Immature natural killer cell (primary cell): ENCODE measurements at regions not wholly inside any gene's neighbourhood (a gene's known extent, or its start where the extent isn't known, plus 50 kb on each side); places are given as distances from the start of the nearest gene placed in this dataset.
A peak's percentile ranks its signal among the peaks of the same experiment; 100 is the strongest.

Experiments used
- DNase-seq, 3 donors: peaks; one replicate each; pipeline ENCODE4 v3.0.0; 2022; ENCODE audit warnings: mixed read lengths in 1 of 3
- H3K27ac Mint-ChIP-seq, 6 donors: one replicate each; pipeline ENCODE4 v1.8.0; 2020; ENCODE audit warnings: mixed read lengths in 6 of 6, mild to moderate bottlenecking in 5 of 6, inconsistent platforms in 4 of 6, moderate library complexity in 3 of 6
- H3K27me3 Mint-ChIP-seq, 3 donors: one replicate each; pipeline ENCODE4 v1.8.0; 2020 to 2021; ENCODE audit warnings: low read depth in 3 of 3, mild to moderate bottlenecking in 3 of 3, mixed read lengths in 3 of 3, moderate library complexity in 3 of 3, inconsistent platforms in 1 of 3
- H3K36me3 Mint-ChIP-seq, 3 donors: one replicate each; pipeline ENCODE4 v1.8.0; 2020; ENCODE audit warnings: mixed read lengths in 3 of 3, inconsistent platforms in 2 of 3, mild to moderate bottlenecking in 2 of 3
- H3K4me1 Mint-ChIP-seq, 2 donors: one replicate each; pipeline ENCODE4 v1.8.0; 2020; ENCODE audit warnings: inconsistent platforms in 2 of 2, mild to moderate bottlenecking in 2 of 2, mixed read lengths in 2 of 2, moderate library complexity in 1 of 2
- H3K4me3 Mint-ChIP-seq, 5 donors: one replicate each; pipeline ENCODE4 v1.8.0; 2020; ENCODE audit warnings: mild to moderate bottlenecking in 5 of 5, mixed read lengths in 5 of 5, inconsistent platforms in 3 of 5, moderate library complexity in 3 of 5
- H3K9me3 Mint-ChIP-seq, 6 donors: one replicate each; pipeline ENCODE4 v1.8.0; 2020; ENCODE audit warnings: mild to moderate bottlenecking in 6 of 6, mixed read lengths in 6 of 6, inconsistent platforms in 4 of 6, moderate library complexity in 3 of 6

- Mint-ChIP-seq H3K4me3 (no peak overlapping the region), H3K9me3 (peaks cover 0 to 23% (median 4%) of the 10 kb centered on the region in 6 donors), H3K27me3 (no peaks in the 10 kb centered on the region), H3K27ac (no peak overlapping the region), H3K4me1 (no peaks in the 10 kb centered on the region), H3K36me3 (no peaks in the 10 kb centered on the region)
- no peak for DNase-seq
These were observed 299.8 kb downstream of the SPATA18 start for GRCh38 chr4:52350926-52351325.

DNA sequence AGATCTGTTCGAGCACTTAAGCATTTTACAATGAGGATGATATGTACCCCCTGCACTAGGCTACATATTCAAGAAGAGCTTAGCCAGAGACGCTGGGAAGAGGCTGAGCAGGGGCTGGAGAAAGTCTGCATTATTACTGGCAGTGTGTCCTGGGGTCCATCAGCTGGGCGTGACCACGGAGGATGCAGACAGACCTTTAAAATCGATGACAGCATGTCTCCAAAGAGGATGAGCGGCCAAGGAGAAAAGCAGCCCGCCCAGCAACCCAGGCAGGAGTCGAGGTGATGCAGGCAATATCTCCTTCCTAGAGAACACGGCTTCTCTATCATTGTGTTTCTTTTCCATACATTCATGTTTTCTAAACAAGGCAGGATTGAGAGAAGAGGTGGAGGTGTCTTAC is 300.7 kb downstream of the USP46 start:
- Mint-ChIP-seq H3K9me3 (peaks cover 0 to 17% (median 6%) of the 10 kb centered on the region in 6 donors), H3K36me3 (no peaks in the 10 kb centered on the region), H3K4me1 (no peaks in the 10 kb centered on the region), H3K27ac (no peak overlapping the region), H3K27me3 (peaks cover 0 to 1% (median 0%) of the 10 kb centered on the region in 3 donors), H3K4me3 (no peak overlapping the region)
- no peak for DNase-seq

- peaks cover 0 to 13% (median 6%) of the 10 kb centered on the region in 6 donors for H3K9me3 Mint-ChIP-seq
- no peak overlapping the region for H3K27ac Mint-ChIP-seq
- DNase-seq = no peak
- H3K27me3 Mint-ChIP-seq = peaks cover 0 to 1% (median 0%) of the 10 kb centered on the region in 3 donors
- H3K4me3 Mint-ChIP-seq = no peak overlapping the region
- H3K36me3 Mint-ChIP-seq = no peaks in the 10 kb centered on the region
- no peaks in the 10 kb centered on the region for H3K4me1 Mint-ChIP-seq
These were observed 300.2 kb downstream of the USP46 start for GRCh38 chr4:52358883-52359321.

- Mint-ChIP-seq H3K4me1 (no peaks in the 10 kb centered on the region), H3K36me3 (no peaks in the 10 kb centered on the region), H3K27ac (no peak overlapping the region), H3K9me3 (peaks cover 0 to 5% (median 0%) of the 10 kb centered on the region in 6 donors), H3K4me3 (no peak overlapping the region), H3K27me3 (peaks cover 0 to 1% (median 0%) of the 10 kb centered on the region in 3 donors)
- DNase-seq = no peak
These were observed 292.9 kb downstream of the USP46 start for GRCh38 chr4:52366191-52366590.

DNA sequence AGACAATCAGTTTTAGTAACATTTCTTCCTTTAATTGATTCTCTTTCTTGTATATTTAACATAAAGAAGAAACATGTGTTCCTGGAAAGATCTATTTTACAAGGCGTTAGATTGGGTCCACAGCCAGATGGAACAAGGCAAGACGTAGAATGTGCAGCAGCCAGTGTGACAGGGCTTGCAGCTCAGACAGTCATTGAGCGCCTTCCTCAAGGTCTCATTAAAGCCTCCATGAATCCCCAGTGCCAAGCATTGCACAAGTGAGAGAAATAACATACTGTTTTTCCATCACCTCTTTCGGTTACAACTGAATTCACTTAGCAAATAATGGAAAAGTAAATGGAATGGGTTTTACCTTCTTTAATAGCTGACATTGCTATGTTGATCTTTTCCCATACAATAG is 292.5 kb downstream of the USP46 start:
- no peak for DNase-seq
- no peaks in the 10 kb centered on the region for H3K36me3 Mint-ChIP-seq
- H3K27ac Mint-ChIP-seq = no peak overlapping the region
- H3K4me1 Mint-ChIP-seq = no peaks in the 10 kb centered on the region
- peaks cover 0 to 1% (median 0%) of the 10 kb centered on the region in 3 donors for H3K27me3 Mint-ChIP-seq
- H3K4me3 Mint-ChIP-seq = no peak overlapping the region
- H3K9me3 Mint-ChIP-seq = peaks cover 0 to 5% (median 0%) of the 10 kb centered on the region in 6 donors

DNA sequence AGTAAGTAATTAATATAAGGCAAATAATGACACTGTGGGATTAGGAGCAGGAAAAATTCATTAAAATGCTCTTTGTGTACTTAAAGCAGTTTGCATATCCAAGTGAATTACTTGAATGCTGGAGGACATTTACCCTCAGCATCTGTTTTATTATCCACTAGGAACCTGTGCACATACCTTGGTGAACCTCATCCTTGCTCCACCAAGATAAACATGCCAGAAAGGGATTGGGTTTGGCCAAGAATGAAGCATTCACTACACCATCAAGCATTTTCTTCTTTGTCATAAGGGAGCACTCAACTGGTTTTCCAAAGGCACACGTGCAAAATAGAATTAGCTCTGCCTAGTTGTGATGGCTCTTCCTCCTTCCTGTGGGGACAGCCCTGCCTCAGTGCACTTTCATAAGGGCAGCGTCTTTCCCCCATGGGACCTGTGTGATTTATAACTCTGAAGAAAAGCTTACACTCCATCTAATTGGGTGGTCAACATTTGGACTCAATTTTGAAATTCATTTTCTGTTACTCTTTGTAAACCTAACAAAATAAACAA is 291.7 kb downstream of the USP46 start:
- Mint-ChIP-seq H3K27me3 (peaks cover 0 to 1% (median 0%) of the 10 kb centered on the region in 3 donors), H3K4me3 (no peak overlapping the region), H3K27ac (no peak overlapping the region), H3K4me1 (no peaks in the 10 kb centered on the region), H3K9me3 (peaks cover 0 to 5% (median 0%) of the 10 kb centered on the region in 6 donors), H3K36me3 (no peaks in the 10 kb centered on the region)
- DNase-seq = no peak

DNA sequence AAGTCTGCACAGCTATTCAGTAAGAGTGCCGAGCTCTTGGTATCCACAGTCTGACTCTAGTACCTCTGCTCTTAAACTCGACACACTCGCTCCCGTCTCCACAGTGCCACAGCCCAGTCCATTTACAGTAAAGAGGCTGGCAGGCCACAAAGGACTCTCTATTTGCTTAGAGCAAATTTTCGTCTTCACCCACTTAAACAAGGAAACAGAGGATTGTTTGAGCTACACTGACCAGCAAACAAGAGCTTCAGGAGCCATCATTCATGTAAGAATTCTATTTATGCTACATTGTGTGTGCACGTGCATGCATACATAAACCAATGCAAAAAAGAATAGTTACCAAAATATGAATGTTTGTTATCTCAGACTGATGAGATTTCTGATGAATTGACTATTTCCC is 290.2 kb downstream of the USP46 start:
- Mint-ChIP-seq H3K27ac (no peak overlapping the region), H3K4me3 (no peak overlapping the region), H3K4me1 (no peaks in the 10 kb centered on the region), H3K36me3 (no peaks in the 10 kb centered on the region), H3K9me3 (peaks cover 0 to 5% (median 0%) of the 10 kb centered on the region in 6 donors), H3K27me3 (peaks cover 0 to 3% (median 0%) of the 10 kb centered on the region in 3 donors)
- DNase-seq = no peak

- Mint-ChIP-seq H3K27me3 (peaks cover 0 to 3% (median 0%) of the 10 kb centered on the region in 3 donors), H3K36me3 (no peaks in the 10 kb centered on the region), H3K9me3 (peaks cover 0 to 5% (median 0%) of the 10 kb centered on the region in 6 donors), H3K4me1 (no peaks in the 10 kb centered on the region), H3K4me3 (no peak overlapping the region), H3K27ac (no peak overlapping the region)
- DNase-seq = no peak
These were observed 289.5 kb downstream of the USP46 start for GRCh38 chr4:52369649-52370048.

- Mint-ChIP-seq H3K36me3 (no peaks in the 10 kb centered on the region), H3K27ac (no peak overlapping the region), H3K4me3 (no peak overlapping the region), H3K27me3 (peaks cover 0 to 3% (median 0%) of the 10 kb centered on the region in 3 donors), H3K9me3 (peaks cover 0 to 5% (median 0%) of the 10 kb centered on the region in 6 donors), H3K4me1 (no peaks in the 10 kb centered on the region)
- DNase-seq = no peak
These were observed 288.5 kb downstream of the USP46 start for GRCh38 chr4:52370576-52370975.

GRCh38 chr4:52371841-52372240 is 287.3 kb downstream of the USP46 start:
- peaks cover 0 to 3% (median 0%) of the 10 kb centered on the region in 3 donors for H3K27me3 Mint-ChIP-seq
- no peak overlapping the region for H3K4me3 Mint-ChIP-seq
- H3K36me3 Mint-ChIP-seq = no peaks in the 10 kb centered on the region
- no peak for DNase-seq
- H3K27ac Mint-ChIP-seq = no peak overlapping the region
- peaks cover 0 to 4% (median 0%) of the 10 kb centered on the region in 6 donors for H3K9me3 Mint-ChIP-seq
- no peaks in the 10 kb centered on the region for H3K4me1 Mint-ChIP-seq

- Mint-ChIP-seq H3K36me3 (no peaks in the 10 kb centered on the region), H3K4me3 (no peak overlapping the region), H3K4me1 (no peaks in the 10 kb centered on the region), H3K27ac (no peak overlapping the region), H3K9me3 (peaks cover 0 to 4% (median 0%) of the 10 kb centered on the region in 6 donors), H3K27me3 (peaks cover 0 to 3% (median 0%) of the 10 kb centered on the region in 3 donors)
- DNase-seq = no peak
These were observed 286.8 kb downstream of the USP46 start for GRCh38 chr4:52372269-52372668.

- Mint-ChIP-seq H3K9me3 (peaks cover 0 to 4% (median 0%) of the 10 kb centered on the region in 6 donors), H3K4me1 (no peaks in the 10 kb centered on the region), H3K27ac (no peak overlapping the region), H3K4me3 (no peak overlapping the region), H3K27me3 (peaks cover 0 to 3% (median 0%) of the 10 kb centered on the region in 3 donors), H3K36me3 (no peaks in the 10 kb centered on the region)
- no peak for DNase-seq
These were observed 286.4 kb downstream of the USP46 start for GRCh38 chr4:52372747-52373146.

DNA sequence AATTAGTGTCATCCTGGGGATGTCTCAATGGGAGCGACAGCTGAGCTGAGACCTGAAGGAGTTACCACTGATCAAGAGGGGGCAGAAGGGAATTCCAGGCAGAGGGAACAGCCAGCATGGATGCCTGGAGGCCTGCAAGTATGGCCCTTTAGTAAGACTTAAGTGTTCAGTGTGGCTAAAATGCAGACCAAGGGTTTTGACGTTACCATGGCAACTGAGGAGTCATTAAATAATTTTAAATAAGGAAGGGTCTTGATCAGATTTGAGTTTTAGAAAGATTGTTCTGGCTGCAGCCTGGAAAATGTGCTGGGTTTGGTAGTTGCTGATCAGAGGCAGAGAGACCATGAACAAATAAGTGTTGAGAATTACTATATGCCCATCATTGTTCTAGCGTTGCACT is 285.5 kb downstream of the USP46 start:
- Mint-ChIP-seq H3K9me3 (peaks cover 0 to 4% (median 0%) of the 10 kb centered on the region in 6 donors), H3K36me3 (no peaks in the 10 kb centered on the region), H3K27me3 (peaks cover 0 to 3% (median 1%) of the 10 kb centered on the region in 3 donors), H3K27ac (no peak overlapping the region), H3K4me1 (no peaks in the 10 kb centered on the region), H3K4me3 (no peak overlapping the region)
- DNase-seq = no peak

- Mint-ChIP-seq H3K9me3 (no peaks in the 10 kb centered on the region), H3K4me1 (no peaks in the 10 kb centered on the region), H3K4me3 (no peak overlapping the region), H3K36me3 (no peaks in the 10 kb centered on the region), H3K27me3 (peaks cover 0 to 5% (median 3%) of the 10 kb centered on the region in 3 donors), H3K27ac (no peak overlapping the region)
- no peak for DNase-seq
These were observed 284.2 kb downstream of the USP46 start for GRCh38 chr4:52374877-52375276.

DNA sequence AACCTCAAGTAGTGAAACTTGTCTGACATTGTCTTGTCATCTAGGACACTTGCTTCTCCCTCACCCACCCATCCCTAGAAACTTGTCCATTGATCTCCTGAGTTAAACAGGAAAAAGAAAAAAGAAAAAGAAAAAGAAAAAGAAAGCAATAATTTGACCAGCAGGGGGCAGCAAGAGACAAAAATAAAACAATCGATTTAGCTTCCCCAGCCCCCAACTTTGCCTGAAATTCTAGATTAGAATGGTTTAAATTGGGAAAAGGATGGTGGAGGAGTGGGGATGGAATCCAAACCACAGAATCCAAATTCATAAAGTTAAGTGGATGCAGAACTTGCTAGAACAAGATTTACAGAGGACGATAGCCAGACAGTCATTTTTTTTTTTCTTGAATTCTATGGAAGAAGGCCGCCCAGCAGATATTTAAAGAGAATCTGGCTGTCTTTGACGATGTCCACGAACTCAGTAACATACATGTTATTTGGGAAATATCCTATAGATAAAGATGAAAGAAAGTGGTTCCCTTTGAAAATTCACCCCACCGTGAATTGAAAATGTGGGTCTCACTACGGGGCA is 282.9 kb downstream of the USP46 start:
- Mint-ChIP-seq H3K4me1 (no peaks in the 10 kb centered on the region), H3K36me3 (no peaks in the 10 kb centered on the region), H3K4me3 (no peak overlapping the region), H3K27me3 (peaks cover 0 to 7% (median 5%) of the 10 kb centered on the region in 3 donors), H3K9me3 (no peaks in the 10 kb centered on the region), H3K27ac (no peak overlapping the region)
- peak; percentile 4 to 14 (median 5) for DNase-seq
